Keratinocyte (primary cell): ENCODE measurements at regions not wholly inside any gene's neighbourhood (a gene's known extent, or its start where the extent isn't known, plus 50 kb on each side); places are given as distances from the start of the nearest gene placed in this dataset.

Source experiments
- DNase-seq: peaks from one replicate; pipeline ENCODE4 v3.0.0-alpha.2; 2011; ENCODE audit warnings: low read depth, missing footprints, low spot score
- FAIRE-seq: peaks from 2 replicates; lab custom pipeline; 2011; peaks lifted over from hg19 to GRCh38; lab: Jason Lieb, UNC
- H2AFZ ChIP-seq: 2 replicates; pipeline ENCODE4 v1.6.0; 2012; ENCODE audit warnings: low read length, control low read depth, inconsistent platforms; ENCODE audit not compliant: control insufficient read depth
- H3K27ac ChIP-seq: 2 replicates; pipeline ENCODE4 v1.5.1; 2011; ENCODE audit warnings: low read length; ENCODE audit not compliant: control insufficient read depth, insufficient read depth
- H3K27me3 ChIP-seq: 3 replicates; pipeline ENCODE4 v1.6.0; 2011; ENCODE audit warnings: low read length; ENCODE audit not compliant: control insufficient read depth, insufficient read depth; ENCODE audit errors: extremely low read depth
- H3K36me3 ChIP-seq, 2 experiments: 2 replicates in 1 of 2; 3 replicates in 1 of 2; pipeline ENCODE4 v1.5.1; 2011; ENCODE audit warnings: low read length in 2 of 2, mild to moderate bottlenecking in 1 of 2; ENCODE audit not compliant: control insufficient read depth in 2 of 2, insufficient read depth in 2 of 2; ENCODE audit errors: extremely low read depth in 1 of 2
- H3K4me1 ChIP-seq: 3 replicates; pipeline ENCODE4 v1.5.1; 2011; ENCODE audit warnings: low read length; ENCODE audit not compliant: control insufficient read depth, insufficient read depth; ENCODE audit errors: extremely low read depth
- H3K4me2 ChIP-seq: 3 replicates; pipeline ENCODE4 v1.6.0; 2011; ENCODE audit warnings: low read depth, low read length; ENCODE audit not compliant: control insufficient read depth, insufficient read depth; ENCODE audit errors: extremely low read depth
- H3K4me3 ChIP-seq, 3 experiments: fragments of 200-600 bp in 1 of 3; sonication (generic) in 1 of 3; 2 replicates in 2 of 3; 3 replicates in 1 of 3; pipeline ENCODE4 v1.5.1; 2011 to 2016; ENCODE audit warnings: low read length in 3 of 3, mild to moderate bottlenecking in 3 of 3, control low read depth in 2 of 3, inconsistent platforms in 1 of 3, low read depth in 1 of 3, mixed read lengths in 1 of 3, mixed run types in 1 of 3, moderate library complexity in 1 of 3; ENCODE audit not compliant: control insufficient read depth in 2 of 3, insufficient read depth in 2 of 3; ENCODE audit errors: extremely low read depth in 1 of 3
- H3K79me2 ChIP-seq: 2 replicates; pipeline ENCODE4 v1.6.0; 2012; ENCODE audit warnings: low read length; ENCODE audit not compliant: control insufficient read depth, insufficient read depth
- H3K9ac ChIP-seq: 3 replicates; pipeline ENCODE4 v1.6.0; 2011; ENCODE audit warnings: low read length; ENCODE audit not compliant: control insufficient read depth, insufficient read depth; ENCODE audit errors: extremely low read depth
- H3K9me1 ChIP-seq: 3 replicates; pipeline ENCODE4 v1.6.0; 2011; ENCODE audit warnings: low read length; ENCODE audit not compliant: control insufficient read depth, insufficient read depth; ENCODE audit errors: extremely low read depth
- H3K9me3 ChIP-seq: 2 replicates; pipeline ENCODE4 v1.5.1; 2012; ENCODE audit warnings: low read depth, low read length; ENCODE audit not compliant: control insufficient read depth
- H4K20me1 ChIP-seq: 3 replicates; pipeline ENCODE4 v1.6.0; 2011; ENCODE audit warnings: low read length; ENCODE audit not compliant: control insufficient read depth, insufficient read depth; ENCODE audit errors: extremely low read depth
- EZH2 ChIP-seq: IDR thresholded peaks from one replicate; pipeline ENCODE4 v1.6.1; 2012; ENCODE audit warnings: inconsistent platforms, mild to moderate bottlenecking, low read length, moderate library complexity
- dilution Hi-C: fragments of 300-500 bp; cut with MboI; formaldehyde crosslinking; loops from one replicate; pipeline ENCODE4 v1.7.0; 2020; ENCODE audit warnings: low sequenced_read_pairs; ENCODE audit not compliant: extremely low pct_ligation_motif_present
- TF ChIP-seq, protein P1 (sequence below), 3 experiments: IDR thresholded peaks in 1 of 3; conservative IDR thresholded peaks in 1 of 3; optimal IDR thresholded peaks in 1 of 3; 2 replicates in 2 of 3; 3 replicates in 1 of 3; pipeline versions ENCODE3 to v1.5.1; 2011; ENCODE audit warnings: low read length in 3 of 3, mild to moderate bottlenecking in 3 of 3, moderate library complexity in 2 of 3, control low read depth in 1 of 3, inconsistent platforms in 1 of 3; ENCODE audit not compliant: insufficient read depth in 2 of 3; ENCODE audit errors: extremely low read depth in 1 of 3

DNA sequence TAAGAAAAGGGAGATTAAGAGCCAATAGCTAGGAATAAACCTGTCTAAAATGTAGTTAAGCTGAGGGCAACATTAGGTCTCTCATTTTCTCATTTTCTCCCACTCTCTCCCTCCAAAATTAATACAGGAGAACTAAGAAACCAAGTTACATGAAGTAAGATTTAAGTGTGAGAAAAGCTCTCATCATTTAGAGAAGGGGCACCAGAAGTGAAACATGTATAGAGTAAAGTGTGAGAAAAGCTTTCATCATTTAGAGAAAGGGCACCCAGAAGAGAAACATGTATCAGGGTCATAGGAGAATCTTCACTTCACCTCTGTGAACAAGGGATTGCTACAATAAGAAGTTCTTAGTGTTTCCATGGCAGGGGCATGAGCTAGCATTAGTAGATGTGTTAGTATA is 132.4 kb upstream of the CNTN1 start:
- Histone ChIP-seq H3K9me1 (no peaks in the 10 kb centered on the region), H3K4me1 (no peaks in the 10 kb centered on the region), H3K9me3 (no peaks in the 10 kb centered on the region), H4K20me1 (no peaks in the 10 kb centered on the region), H3K4me2 (no peak overlapping the region), H3K79me2 (no peaks in the 10 kb centered on the region), H3K36me3 (no peaks in the 10 kb centered on the region), H3K4me3 (no peak overlapping the region), H2AFZ (no peak overlapping the region), H3K27me3 (no peaks in the 10 kb centered on the region), H3K27ac (no peak overlapping the region), H3K9ac (no peak overlapping the region)
- dilution Hi-C loops, result no loop called here
- TF ChIP-seq, protein P1, sequence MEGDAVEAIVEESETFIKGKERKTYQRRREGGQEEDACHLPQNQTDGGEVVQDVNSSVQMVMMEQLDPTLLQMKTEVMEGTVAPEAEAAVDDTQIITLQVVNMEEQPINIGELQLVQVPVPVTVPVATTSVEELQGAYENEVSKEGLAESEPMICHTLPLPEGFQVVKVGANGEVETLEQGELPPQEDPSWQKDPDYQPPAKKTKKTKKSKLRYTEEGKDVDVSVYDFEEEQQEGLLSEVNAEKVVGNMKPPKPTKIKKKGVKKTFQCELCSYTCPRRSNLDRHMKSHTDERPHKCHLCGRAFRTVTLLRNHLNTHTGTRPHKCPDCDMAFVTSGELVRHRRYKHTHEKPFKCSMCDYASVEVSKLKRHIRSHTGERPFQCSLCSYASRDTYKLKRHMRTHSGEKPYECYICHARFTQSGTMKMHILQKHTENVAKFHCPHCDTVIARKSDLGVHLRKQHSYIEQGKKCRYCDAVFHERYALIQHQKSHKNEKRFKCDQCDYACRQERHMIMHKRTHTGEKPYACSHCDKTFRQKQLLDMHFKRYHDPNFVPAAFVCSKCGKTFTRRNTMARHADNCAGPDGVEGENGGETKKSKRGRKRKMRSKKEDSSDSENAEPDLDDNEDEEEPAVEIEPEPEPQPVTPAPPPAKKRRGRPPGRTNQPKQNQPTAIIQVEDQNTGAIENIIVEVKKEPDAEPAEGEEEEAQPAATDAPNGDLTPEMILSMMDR (optimal IDR thresholded peaks at IDR 0.05 in 1 of 3, IDR thresholded peaks at IDR 0.05 in 1 of 3, conservative IDR thresholded peaks at IDR 0.05 in 1 of 3; ENCODE audit: extremely low read depth in 1 of 3, insufficient read depth in 2 of 3, low read length in 3 of 3), result no peak
- TF ChIP-seq EZH2, result no peak
- FAIRE-seq (no peak), DNase-seq (no peak)

DNA sequence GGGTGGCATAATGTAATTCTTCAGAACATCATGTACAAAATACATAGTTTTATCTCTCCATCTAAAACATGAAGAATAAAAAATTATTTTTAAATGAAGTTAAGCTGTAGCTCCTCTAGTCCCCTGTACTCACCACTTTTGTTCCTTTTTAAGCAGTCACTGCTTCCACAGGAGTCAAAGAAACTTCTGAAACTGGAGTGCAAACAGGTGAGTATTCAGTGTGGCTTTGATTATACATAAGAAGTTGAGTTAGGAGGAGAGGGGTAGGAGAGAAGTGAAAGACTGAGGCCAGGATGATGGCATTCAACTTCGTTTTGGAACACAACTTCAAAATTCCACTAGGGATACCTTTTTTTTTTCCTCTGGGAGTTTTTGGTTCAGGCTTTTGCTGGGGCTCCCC is 131.4 kb upstream of the CNTN1 start:
- H3K9me1 ChIP-seq, result no peaks in the 10 kb centered on the region
- TF ChIP-seq, protein P1 (optimal IDR thresholded peaks at IDR 0.05 in 1 of 3, IDR thresholded peaks at IDR 0.05 in 1 of 3, conservative IDR thresholded peaks at IDR 0.05 in 1 of 3; ENCODE audit: extremely low read depth in 1 of 3, insufficient read depth in 2 of 3, low read length in 3 of 3), result no peak
- no peak for TF ChIP-seq EZH2
- H3K9ac ChIP-seq, result no peak overlapping the region
- no peak for DNase-seq
- H3K4me1 ChIP-seq, result no peaks in the 10 kb centered on the region
- dilution Hi-C loops, result no loop called here
- H3K27ac ChIP-seq, result no peak overlapping the region
- no peak overlapping the region for H3K4me3 ChIP-seq
- no peaks in the 10 kb centered on the region for H3K79me2 ChIP-seq
- no peak overlapping the region for H3K4me2 ChIP-seq
- no peaks in the 10 kb centered on the region for H3K9me3 ChIP-seq
- no peak overlapping the region for H2AFZ ChIP-seq
- no peaks in the 10 kb centered on the region for H4K20me1 ChIP-seq
- no peak for FAIRE-seq
- H3K36me3 ChIP-seq, result no peaks in the 10 kb centered on the region
- H3K27me3 ChIP-seq, result no peaks in the 10 kb centered on the region
